ENCODE measurements at regions not wholly inside any gene's neighbourhood (a gene's known extent, or its start where the extent isn't known, plus 50 kb on each side); places are given as distances from the start of the nearest gene placed in this dataset.

DNA sequence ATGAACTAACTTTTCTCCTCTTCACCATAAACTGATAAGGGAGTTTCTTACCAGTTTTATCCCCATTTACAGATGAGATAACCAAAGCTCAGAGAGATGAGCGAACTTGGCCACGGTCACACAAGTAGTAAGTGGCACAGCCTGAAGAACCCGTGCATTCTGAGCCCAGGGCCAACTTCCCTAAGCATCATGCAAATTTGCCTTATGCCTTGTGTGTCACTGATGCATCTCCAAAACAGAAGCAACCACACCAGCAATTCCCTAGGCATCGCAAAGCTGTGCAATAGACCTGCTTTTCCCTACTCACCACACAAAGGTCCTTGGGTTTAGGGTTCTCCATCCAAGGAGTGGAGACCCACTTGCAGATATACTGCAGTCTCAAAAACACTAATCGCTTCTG lies 304.5 kb upstream of the KAZN start:
- Histone ChIP-seq H4K91ac (ENCODE audit: low read depth, low read length, poor library complexity) (no peak overlapping the region), H3K36me3 (replicated peaks in 1 of 2; ENCODE audit: control insufficient read depth in 2 of 2, insufficient read depth in 2 of 2, low read length in 2 of 2) (no peaks in the 10 kb centered on the region), H2BK120ac (ENCODE audit: low read depth, low read length) (no peak overlapping the region), H3K9me3 (replicated peaks in 1 of 2; ENCODE audit: control insufficient read depth in 2 of 2, insufficient read depth in 1 of 2, low read depth in 1 of 2, low read length in 2 of 2) (peaks cover 0 to 3% of the 10 kb centered on the region in 2 donors), H3K23ac (ENCODE audit: low read depth, low read length, poor library complexity) (no peak overlapping the region), H3K9ac (ENCODE audit: low read depth, low read length, poor library complexity) (no peak overlapping the region), H2BK15ac (ENCODE audit: low read length) (no peak overlapping the region), H3K4ac (ENCODE audit: low read length) (no peak overlapping the region), H3K27me3 (ENCODE audit: control insufficient read depth in 3 of 3, insufficient read depth in 3 of 3, low read depth in 1 of 3, low read length in 3 of 3) (no peaks in the 10 kb centered on the region), H2BK5ac (ENCODE audit: low read length) (no peak overlapping the region), H3K4me1 (ENCODE audit: control insufficient read depth in 2 of 2, insufficient read depth in 1 of 2, low read depth in 1 of 2, low read length in 2 of 2) (peaks cover 3 to 5% of the 10 kb centered on the region in 2 donors), H2AK5ac (ENCODE audit: low read depth, low read length) (no peak overlapping the region), H2AFZ (ENCODE audit: low read length) (no peak overlapping the region), H3K4me2 (ENCODE audit: insufficient read depth, low read length, poor library complexity, severe bottlenecking) (no peak overlapping the region), H3K4me3 (ENCODE audit: low read length in 2 of 2) (no peak overlapping the region), H4K8ac (ENCODE audit: low read depth, low read length) (no peak overlapping the region), H3K18ac (ENCODE audit: low read length) (no peak overlapping the region), H3K79me1 (ENCODE audit: low read depth, low read length) (no peaks in the 10 kb centered on the region), H3K14ac (ENCODE audit: low read length) (no peak overlapping the region), H2BK12ac (ENCODE audit: low read length) (no peak overlapping the region), H3K27ac (replicated peaks; ENCODE audit: low read length) (no peak overlapping the region)
- DNase-seq (ENCODE audit: low spot score), result no peak
- WGBS, 2 donors (ENCODE audit: extremely low coverage in 2 of 2, insufficient read length in 2 of 2, insufficient replicate concordance in 1 of 2), result no CpG with 5 or more reads among the region's 5 CpGs

DNA sequence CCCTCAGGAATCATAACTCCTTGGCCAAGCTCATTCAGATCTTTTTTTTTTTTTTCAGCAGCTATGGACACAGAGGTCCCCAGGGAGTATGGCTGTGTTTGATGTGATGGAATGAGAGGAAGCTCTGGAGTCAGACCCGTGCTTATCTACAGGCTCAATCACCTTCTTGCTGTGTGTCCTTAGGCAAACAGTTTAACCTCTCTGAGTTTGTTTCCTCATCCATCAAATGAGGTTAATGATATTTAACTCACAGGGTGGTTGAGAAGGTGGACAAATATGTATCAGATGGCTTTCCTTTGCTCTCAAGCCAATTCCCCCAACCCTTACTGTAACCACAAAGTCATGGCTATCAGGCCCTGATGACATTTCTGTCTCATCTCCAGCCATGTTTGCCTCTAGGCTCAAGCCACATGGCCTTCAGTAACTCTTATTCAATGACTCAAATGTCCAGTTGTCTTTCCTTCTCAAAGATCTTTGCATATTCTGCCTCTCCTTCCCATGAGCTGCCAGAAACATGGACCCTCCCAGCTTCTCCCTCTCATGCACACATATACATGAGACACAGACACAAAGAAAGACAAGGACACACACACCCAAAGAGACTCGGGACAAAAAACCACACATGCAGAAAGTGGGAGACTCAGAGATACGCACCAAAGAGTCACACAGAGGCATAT lies 303.5 kb upstream of the KAZN start:
- H3K4me3 ChIP-seq (ENCODE audit: low read length in 2 of 2), result no peak overlapping the region
- peaks cover 3 to 5% of the 10 kb centered on the region in 2 donors for H3K4me1 ChIP-seq (ENCODE audit: control insufficient read depth in 2 of 2, insufficient read depth in 1 of 2, low read depth in 1 of 2, low read length in 2 of 2)
- H2BK12ac ChIP-seq (ENCODE audit: low read length), result no peak overlapping the region
- no peak overlapping the region for H3K4me2 ChIP-seq (ENCODE audit: insufficient read depth, low read length, poor library complexity, severe bottlenecking)
- H3K27ac ChIP-seq (replicated peaks; ENCODE audit: low read length), result no peak overlapping the region
- no peak overlapping the region for H2AFZ ChIP-seq (ENCODE audit: low read length)
- H4K8ac ChIP-seq (ENCODE audit: low read depth, low read length), result no peak overlapping the region
- no peak overlapping the region for H2AK5ac ChIP-seq (ENCODE audit: low read depth, low read length)
- H4K91ac ChIP-seq (ENCODE audit: low read depth, low read length, poor library complexity), result no peak overlapping the region
- no peak overlapping the region for H3K4ac ChIP-seq (ENCODE audit: low read length)
- no peaks in the 10 kb centered on the region for H3K36me3 ChIP-seq (replicated peaks in 1 of 2; ENCODE audit: control insufficient read depth in 2 of 2, insufficient read depth in 2 of 2, low read length in 2 of 2)
- no peaks in the 10 kb centered on the region for H3K79me1 ChIP-seq (ENCODE audit: low read depth, low read length)
- WGBS, 2 donors (ENCODE audit: extremely low coverage in 2 of 2, insufficient read length in 2 of 2, insufficient replicate concordance in 1 of 2), result no CpG with 5 or more reads among the region's 3 CpGs
- H2BK120ac ChIP-seq (ENCODE audit: low read depth, low read length), result no peak overlapping the region
- H3K14ac ChIP-seq (ENCODE audit: low read length), result no peak overlapping the region
- H2BK5ac ChIP-seq (ENCODE audit: low read length), result no peak overlapping the region
- H3K9me3 ChIP-seq (replicated peaks in 1 of 2; ENCODE audit: control insufficient read depth in 2 of 2, insufficient read depth in 1 of 2, low read depth in 1 of 2, low read length in 2 of 2), result peaks cover 0 to 3% of the 10 kb centered on the region in 2 donors
- H3K23ac ChIP-seq (ENCODE audit: low read depth, low read length, poor library complexity), result no peak overlapping the region
- H2BK15ac ChIP-seq (ENCODE audit: low read length), result no peak overlapping the region
- DNase-seq (ENCODE audit: low spot score), result no peak
- no peaks in the 10 kb centered on the region for H3K27me3 ChIP-seq (ENCODE audit: control insufficient read depth in 3 of 3, insufficient read depth in 3 of 3, low read depth in 1 of 3, low read length in 3 of 3)
- H3K18ac ChIP-seq (ENCODE audit: low read length), result no peak overlapping the region
- H3K9ac ChIP-seq (ENCODE audit: low read depth, low read length, poor library complexity), result no peak overlapping the region

DNA sequence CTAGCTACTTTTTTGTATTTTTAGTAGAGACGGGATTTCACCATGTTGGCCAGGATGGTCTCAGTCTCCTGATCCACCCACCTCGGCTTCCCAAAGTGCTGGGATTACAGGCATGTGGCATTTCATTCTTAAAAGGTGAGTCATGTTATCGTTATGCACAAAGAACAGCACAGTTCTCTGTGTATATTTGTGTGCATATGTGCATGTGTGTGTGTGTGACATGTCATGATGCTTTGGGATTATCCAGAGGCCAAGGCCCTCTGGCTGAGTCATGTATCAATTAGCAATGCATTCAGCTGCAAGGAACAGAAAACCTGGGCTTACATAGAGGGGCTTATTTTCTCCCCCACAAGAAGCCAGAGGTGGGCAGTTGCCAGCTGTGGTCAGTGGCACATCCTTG lies 301.7 kb upstream of the KAZN start:
- DNase-seq (ENCODE audit: low spot score), result no peak
- Histone ChIP-seq H2AFZ (ENCODE audit: low read length) (no peak overlapping the region), H4K91ac (ENCODE audit: low read depth, low read length, poor library complexity) (no peak overlapping the region), H2AK5ac (ENCODE audit: low read depth, low read length) (no peak overlapping the region), H3K4me3 (ENCODE audit: low read length in 2 of 2) (no peak overlapping the region), H3K14ac (ENCODE audit: low read length) (no peak overlapping the region), H3K27me3 (ENCODE audit: control insufficient read depth in 3 of 3, insufficient read depth in 3 of 3, low read depth in 1 of 3, low read length in 3 of 3) (no peaks in the 10 kb centered on the region), H2BK5ac (ENCODE audit: low read length) (no peak overlapping the region), H2BK12ac (ENCODE audit: low read length) (no peak overlapping the region), H3K4ac (ENCODE audit: low read length) (no peak overlapping the region), H4K8ac (ENCODE audit: low read depth, low read length) (no peak overlapping the region), H2BK120ac (ENCODE audit: low read depth, low read length) (no peak overlapping the region), H3K9ac (ENCODE audit: low read depth, low read length, poor library complexity) (no peak overlapping the region), H3K23ac (ENCODE audit: low read depth, low read length, poor library complexity) (no peak overlapping the region), H3K4me1 (ENCODE audit: control insufficient read depth in 2 of 2, insufficient read depth in 1 of 2, low read depth in 1 of 2, low read length in 2 of 2) (no peaks in the 10 kb centered on the region), H3K18ac (ENCODE audit: low read length) (no peak overlapping the region), H3K36me3 (replicated peaks in 1 of 2; ENCODE audit: control insufficient read depth in 2 of 2, insufficient read depth in 2 of 2, low read length in 2 of 2) (no peaks in the 10 kb centered on the region), H3K79me1 (ENCODE audit: low read depth, low read length) (no peaks in the 10 kb centered on the region), H2BK15ac (ENCODE audit: low read length) (no peak overlapping the region), H3K9me3 (replicated peaks in 1 of 2; ENCODE audit: control insufficient read depth in 2 of 2, insufficient read depth in 1 of 2, low read depth in 1 of 2, low read length in 2 of 2) (no peaks in the 10 kb centered on the region), H3K27ac (replicated peaks; ENCODE audit: low read length) (no peak overlapping the region), H3K4me2 (ENCODE audit: insufficient read depth, low read length, poor library complexity, severe bottlenecking) (no peak overlapping the region)
- no CpG with 5 or more reads among the region's 3 CpGs for WGBS, 2 donors (ENCODE audit: extremely low coverage in 2 of 2, insufficient read length in 2 of 2, insufficient replicate concordance in 1 of 2)

DNA sequence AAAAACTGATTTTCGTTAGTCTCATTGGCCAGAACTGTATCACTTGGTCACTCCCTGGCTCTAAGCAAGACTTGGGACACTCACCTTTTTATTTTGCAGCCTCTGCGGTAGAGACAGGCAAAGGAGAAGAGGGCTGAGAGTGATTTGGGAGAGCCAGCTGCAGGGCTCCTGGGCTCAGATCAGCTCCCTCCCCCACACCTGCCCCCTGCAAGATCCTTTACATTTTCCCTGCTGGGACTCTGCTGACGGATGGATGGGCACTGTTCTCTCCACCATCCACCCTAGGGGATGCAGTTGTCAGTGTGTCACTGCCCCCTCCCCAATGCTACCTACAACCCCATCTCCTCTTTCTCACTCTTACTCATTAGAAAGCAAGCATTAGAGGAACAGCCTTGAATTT lies 301.1 kb upstream of the KAZN start:
- Histone ChIP-seq H3K27me3 (ENCODE audit: control insufficient read depth in 3 of 3, insufficient read depth in 3 of 3, low read depth in 1 of 3, low read length in 3 of 3) (no peaks in the 10 kb centered on the region), H2AFZ (ENCODE audit: low read length) (no peak overlapping the region), H3K27ac (replicated peaks; ENCODE audit: low read length) (no peak overlapping the region), H3K9ac (ENCODE audit: low read depth, low read length, poor library complexity) (no peak overlapping the region), H3K14ac (ENCODE audit: low read length) (no peak overlapping the region), H3K36me3 (replicated peaks in 1 of 2; ENCODE audit: control insufficient read depth in 2 of 2, insufficient read depth in 2 of 2, low read length in 2 of 2) (no peaks in the 10 kb centered on the region), H3K23ac (ENCODE audit: low read depth, low read length, poor library complexity) (no peak overlapping the region), H2BK12ac (ENCODE audit: low read length) (no peak overlapping the region), H3K18ac (ENCODE audit: low read length) (no peak overlapping the region), H3K9me3 (replicated peaks in 1 of 2; ENCODE audit: control insufficient read depth in 2 of 2, insufficient read depth in 1 of 2, low read depth in 1 of 2, low read length in 2 of 2) (no peaks in the 10 kb centered on the region), H3K4me1 (ENCODE audit: control insufficient read depth in 2 of 2, insufficient read depth in 1 of 2, low read depth in 1 of 2, low read length in 2 of 2) (no peaks in the 10 kb centered on the region), H3K4ac (ENCODE audit: low read length) (no peak overlapping the region), H4K91ac (ENCODE audit: low read depth, low read length, poor library complexity) (no peak overlapping the region), H2BK120ac (ENCODE audit: low read depth, low read length) (no peak overlapping the region), H3K4me3 (ENCODE audit: low read length in 2 of 2) (no peak overlapping the region), H4K8ac (ENCODE audit: low read depth, low read length) (no peak overlapping the region), H3K79me1 (ENCODE audit: low read depth, low read length) (no peaks in the 10 kb centered on the region), H2BK5ac (ENCODE audit: low read length) (no peak overlapping the region), H3K4me2 (ENCODE audit: insufficient read depth, low read length, poor library complexity, severe bottlenecking) (no peak overlapping the region), H2AK5ac (ENCODE audit: low read depth, low read length) (no peak overlapping the region), H2BK15ac (ENCODE audit: low read length) (no peak overlapping the region)
- DNase-seq (ENCODE audit: low spot score), result no peak
- WGBS, 2 donors (ENCODE audit: extremely low coverage in 2 of 2, insufficient read length in 2 of 2, insufficient replicate concordance in 1 of 2), result no CpG with 5 or more reads among the region's 3 CpGs
